HCT116 (cell line): ENCODE measurements at regions not wholly inside any gene's neighbourhood (a gene's known extent, or its start where the extent isn't known, plus 50 kb on each side); places are given as distances from the start of the nearest gene placed in this dataset.

ENCODE experiments used
- ATAC-seq: fragments of 200-7000 bp; cut with Tn5 transposase; 2 replicates; pipeline ENCODE4 v1.9.1; 2020; ENCODE audit warnings: mild to moderate bottlenecking, moderate library complexity
- BruUV-seq: library from RNA; stranded (reverse); fragments of 400-500 nt; replicated peaks from 2 replicates; lab custom pipeline; 2021; lab: Mats Ljungman, UMichigan
- CTCF ChIA-PET: fragments of 300-600 bp; sonication (Branson Sonifier 250); formaldehyde crosslinking; loops from one replicate; lab custom pipeline; 2021; ENCODE audit warnings: antibody characterized with exemption; lab: Charles Lee
- POLR2A ChIA-PET: fragments of 300-600, 350-600 bp; sonication (Branson Sonifier 250); formaldehyde crosslinking; loops from one replicate; lab custom pipeline; 2021; ENCODE audit warnings: antibody characterized with exemption; lab: Charles Lee
- RAD21 ChIA-PET, 2 experiments: fragments of 300-600 bp; sonication (Branson Sonifier 250); formaldehyde crosslinking; loops; one replicate each; lab custom pipeline; 2023; ENCODE audit warnings: low total read pairs in 2 of 2; ENCODE audit not compliant: uncharacterized antibody in 2 of 2, unreplicated experiment in 2 of 2, low non-redundant PET in 1 of 2; lab: Charles Lee
- DNase-seq: peaks from one replicate; pipeline ENCODE4 v3.0.0-alpha.2; 2010; ENCODE audit warnings: low read depth, low spot score
- H2AFZ ChIP-seq: fragments of 200-600 bp; shearing (Covaris generic), sonication (generic); 2 replicates; pipeline ENCODE4 v1.6.1; 2017; ENCODE audit warnings: low read depth, mixed run types, mixed read lengths, antibody characterized with exemption, low read length; ENCODE audit not compliant: poor library complexity, severe bottlenecking
- H3K27ac ChIP-seq: 2 replicates; pipeline ENCODE4 v1.5.1; 2012; ENCODE audit warnings: low read depth, low read length
- H3K27me3 ChIP-seq: fragments of 200-600 bp; sonication (generic); 2 replicates; pipeline ENCODE4 v1.6.1; 2016; ENCODE audit warnings: mixed run types, low read length, mixed read lengths; ENCODE audit not compliant: insufficient read depth
- H3K36me3 ChIP-seq, 2 experiments: fragments of 200-500 bp in 1 of 2; fragments of 200-600 bp in 1 of 2; sonication (Bioruptor generic) in 1 of 2; sonication (generic) in 1 of 2; 2 replicates each; pipeline versions ENCODE4 v1.5.1 to v1.6.1; 2014 to 2016; ENCODE audit warnings: low read length in 2 of 2, inconsistent platforms in 1 of 2, mixed read lengths in 1 of 2, mixed run types in 1 of 2; ENCODE audit not compliant: insufficient read depth in 2 of 2, control insufficient read depth in 1 of 2
- H3K4me1 ChIP-seq, 2 experiments: fragments of 200-600 bp in 1 of 2; sonication (generic) in 1 of 2; 2 replicates each; pipeline versions ENCODE4 v1.5.1 to v1.6.1; 2012 to 2017; ENCODE audit warnings: low read length in 2 of 2, inconsistent platforms in 1 of 2, mild to moderate bottlenecking in 1 of 2, mixed read lengths in 1 of 2, mixed run types in 1 of 2, moderate library complexity in 1 of 2; ENCODE audit not compliant: insufficient read depth in 2 of 2, control insufficient read depth in 1 of 2
- H3K4me2 ChIP-seq: fragments of 200-600 bp; sonication (generic); 2 replicates; pipeline ENCODE4 v1.6.1; 2017; ENCODE audit warnings: mixed run types, low read length, mixed read lengths
- H3K4me3 ChIP-seq, 2 experiments: fragments of 200-600 bp in 1 of 2; sonication (generic) in 1 of 2; replicated peaks in 1 of 2; 2 replicates each; pipeline ENCODE4 v1.5.1; 2011 to 2016; ENCODE audit warnings: low read length in 2 of 2, control low read depth in 1 of 2, low read depth in 1 of 2, mild to moderate bottlenecking in 1 of 2, mixed read lengths in 1 of 2, mixed run types in 1 of 2
- H3K79me2 ChIP-seq: fragments of 200-600 bp; sonication (generic); 2 replicates; pipeline ENCODE4 v1.6.1; 2017; ENCODE audit warnings: mild to moderate bottlenecking, mixed run types, low read length, moderate library complexity, mixed read lengths; ENCODE audit not compliant: insufficient read depth
- H3K9ac ChIP-seq: fragments of 200-600 bp; sonication (generic); 2 replicates; pipeline ENCODE4 v1.6.1; 2016; ENCODE audit warnings: low read length, mixed read lengths
- H3K9me2 ChIP-seq: fragments of 200-600 bp; sonication (generic), shearing (Covaris generic); 2 replicates; pipeline ENCODE4 v1.6.1; 2017; ENCODE audit warnings: mixed run types, mild to moderate bottlenecking, moderate library complexity; ENCODE audit not compliant: insufficient read depth
- H3K9me3 ChIP-seq, 2 experiments: fragments of 200-500 bp in 1 of 2; fragments of 200-600 bp in 1 of 2; sonication (Bioruptor generic) in 1 of 2; sonication (generic) in 1 of 2; 2 replicates each; pipeline ENCODE4 v1.6.1; 2014 to 2017; ENCODE audit warnings: low read length in 2 of 2, mixed read lengths in 2 of 2, inconsistent platforms in 1 of 2, low read depth in 1 of 2, mild to moderate bottlenecking in 1 of 2, mixed run types in 1 of 2, moderate library complexity in 1 of 2; ENCODE audit not compliant: control insufficient read depth in 1 of 2, insufficient read depth in 1 of 2
- H4K20me1 ChIP-seq: fragments of 200-600 bp; sonication (generic), shearing (Covaris generic); 2 replicates; pipeline ENCODE4 v1.6.1; 2017; ENCODE audit warnings: mixed run types, mild to moderate bottlenecking, moderate library complexity; ENCODE audit not compliant: insufficient read depth
- CEBPB ChIP-seq: IDR thresholded peaks from 2 replicates; pipeline ENCODE4 v1.6.1; 2012; ENCODE audit warnings: low read depth
- EGR1 ChIP-seq: IDR thresholded peaks from 2 replicates; pipeline ENCODE4 v1.6.1; 2012; ENCODE audit warnings: low read depth
- ELF1 ChIP-seq: IDR thresholded peaks from 2 replicates; pipeline ENCODE4 v1.6.1; 2012; ENCODE audit warnings: low read depth, borderline replicate concordance
- EZH2 ChIP-seq: fragments of 200-600 bp; sonication (generic); IDR thresholded peaks from 2 replicates; pipeline ENCODE4 v1.6.1; 2017; ENCODE audit warnings: antibody characterized with exemption, mixed run types
- EZH2phosphoT487 ChIP-seq: fragments of 200-600 bp; IDR thresholded peaks from 2 replicates; pipeline ENCODE4 v1.6.1; 2018; ENCODE audit warnings: antibody characterized with exemption, borderline replicate concordance
- FOSL1 ChIP-seq: IDR thresholded peaks from 2 replicates; pipeline ENCODE4 v1.6.1; 2012; ENCODE audit warnings: low read depth
- JUND ChIP-seq: IDR thresholded peaks from 2 replicates; pipeline ENCODE4 v1.6.1; 2012
- SIN3A ChIP-seq: IDR thresholded peaks from 2 replicates; pipeline ENCODE4 v1.6.1; 2012; ENCODE audit warnings: low read depth
- SP1 ChIP-seq: IDR thresholded peaks from 2 replicates; pipeline ENCODE4 v1.6.1; 2012; ENCODE audit warnings: low read depth
- SRF ChIP-seq: IDR thresholded peaks from 2 replicates; pipeline ENCODE4 v1.6.1; 2012; ENCODE audit warnings: low read depth
- TCF7L2 ChIP-seq: IDR thresholded peaks from 2 replicates; pipeline ENCODE4 v1.7.0; 2011; ENCODE audit warnings: borderline replicate concordance, inconsistent platforms; ENCODE audit not compliant: insufficient read depth, insufficient read length; ENCODE audit errors: extremely low read depth
- YY1 ChIP-seq: IDR thresholded peaks from 2 replicates; pipeline ENCODE4 v1.6.1; 2011; ENCODE audit warnings: low read length, low read depth, moderate library complexity, mild to moderate bottlenecking; ENCODE audit not compliant: insufficient replicate concordance; ENCODE audit errors: extremely low read depth
- ZFX ChIP-seq: fragments of 450-650 bp; IDR thresholded peaks from 2 replicates; pipeline ENCODE4 v1.6.1; 2017
- ZNF274 ChIP-seq: fragments of 200-500 bp; sonication (Bioruptor generic); IDR thresholded peaks from 2 replicates; pipeline ENCODE4 v1.6.1; 2014; ENCODE audit warnings: mild to moderate bottlenecking, low read depth, low read length, inconsistent platforms
- intact Hi-C: fragments of 100-400 bp; cut with micrococcal nuclease; formaldehyde crosslinking; loops from 2 replicates; pipeline ENCODE4 v1.10.0; 2022
- TF ChIP-seq, protein P1 (sequence below), 3 experiments: fragments of 200-600 bp in 1 of 3; sonication (generic) in 1 of 3; IDR thresholded peaks in 2 of 3; conservative IDR thresholded peaks in 1 of 3; 2 replicates each; pipeline ENCODE4 v1.5.1; 2012 to 2017; ENCODE audit warnings: low read depth in 2 of 3, low read length in 2 of 3, antibody characterized with exemption in 1 of 3, borderline replicate concordance in 1 of 3, control low read depth in 1 of 3, mild to moderate bottlenecking in 1 of 3, mixed read lengths in 1 of 3, mixed run types in 1 of 3, moderate library complexity in 1 of 3; ENCODE audit not compliant: insufficient read depth in 1 of 3
- TF ChIP-seq, protein P2 (sequence below): IDR thresholded peaks from 2 replicates; pipeline ENCODE4 v1.6.1; 2012; ENCODE audit warnings: low read depth
- TF ChIP-seq, protein P3 (sequence below): IDR thresholded peaks from 2 replicates; pipeline ENCODE4 v1.6.1; 2012

DNA sequence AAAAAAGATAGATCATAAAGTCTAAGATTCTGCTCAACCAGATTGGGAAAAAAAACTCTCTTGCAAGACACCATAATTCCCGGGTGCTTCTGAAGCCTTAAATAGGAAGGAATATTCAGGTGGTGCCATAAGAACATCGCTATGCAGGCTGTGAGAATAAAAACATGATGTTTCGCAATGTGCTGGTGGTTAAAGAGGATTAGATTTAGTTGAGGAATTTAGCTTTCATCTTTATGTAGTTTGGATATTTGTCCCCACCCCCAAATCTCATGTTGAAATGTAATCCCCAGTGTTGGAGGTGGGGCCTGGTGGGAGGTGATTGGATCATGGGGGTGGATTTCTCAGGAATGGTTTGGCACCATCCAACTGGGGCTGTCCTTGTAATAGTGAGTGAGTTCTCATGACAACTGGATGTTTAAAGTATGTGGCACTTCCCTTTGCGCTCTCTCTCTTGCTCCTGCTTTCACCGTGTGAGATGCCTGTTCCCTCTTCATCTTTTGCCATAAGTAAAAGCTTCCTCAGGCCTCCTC, 132.2 kb downstream of the AKAIN1 start:
- intact Hi-C loops = no loop called here
- Histone ChIP-seq H3K9me2 (no peaks in the 10 kb centered on the region), H3K9ac (no peak overlapping the region), H3K4me1 (no peaks in the 10 kb centered on the region), H3K36me3 (no peaks in the 10 kb centered on the region), H3K27me3 (no peaks in the 10 kb centered on the region), H3K4me3 (no peak overlapping the region), H2AFZ (no peak overlapping the region), H3K9me3 (peaks cover 0 to 21% of the 10 kb centered on the region in 2 experiments; a peak in 2 of 4 replicates), H3K4me2 (no peak overlapping the region), H3K27ac (no peak overlapping the region), H4K20me1 (no peaks in the 10 kb centered on the region), H3K79me2 (no peaks in the 10 kb centered on the region)
- ChIA-PET CTCF (no interaction called here), RAD21 (no interaction called here), POLR2A (no interaction called here)
- no TSS peak for BruUV-seq
- TF ChIP-seq SIN3A (no peak), TCF7L2 (no peak), FOSL1 (no peak), CEBPB (no peak), SRF (no peak), ZNF274 (no peak), JUND (no peak), EZH2 (no peak), YY1 (no peak), SP1 (no peak), ELF1 (no peak), ZFX (no peak), EGR1 (no peak), EZH2phosphoT487 (no peak)
- TF ChIP-seq, protein P1, sequence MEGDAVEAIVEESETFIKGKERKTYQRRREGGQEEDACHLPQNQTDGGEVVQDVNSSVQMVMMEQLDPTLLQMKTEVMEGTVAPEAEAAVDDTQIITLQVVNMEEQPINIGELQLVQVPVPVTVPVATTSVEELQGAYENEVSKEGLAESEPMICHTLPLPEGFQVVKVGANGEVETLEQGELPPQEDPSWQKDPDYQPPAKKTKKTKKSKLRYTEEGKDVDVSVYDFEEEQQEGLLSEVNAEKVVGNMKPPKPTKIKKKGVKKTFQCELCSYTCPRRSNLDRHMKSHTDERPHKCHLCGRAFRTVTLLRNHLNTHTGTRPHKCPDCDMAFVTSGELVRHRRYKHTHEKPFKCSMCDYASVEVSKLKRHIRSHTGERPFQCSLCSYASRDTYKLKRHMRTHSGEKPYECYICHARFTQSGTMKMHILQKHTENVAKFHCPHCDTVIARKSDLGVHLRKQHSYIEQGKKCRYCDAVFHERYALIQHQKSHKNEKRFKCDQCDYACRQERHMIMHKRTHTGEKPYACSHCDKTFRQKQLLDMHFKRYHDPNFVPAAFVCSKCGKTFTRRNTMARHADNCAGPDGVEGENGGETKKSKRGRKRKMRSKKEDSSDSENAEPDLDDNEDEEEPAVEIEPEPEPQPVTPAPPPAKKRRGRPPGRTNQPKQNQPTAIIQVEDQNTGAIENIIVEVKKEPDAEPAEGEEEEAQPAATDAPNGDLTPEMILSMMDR (IDR thresholded peaks at IDR 0.05 in 2 of 3, conservative IDR thresholded peaks at IDR 0.05 in 1 of 3; ENCODE audit: borderline replicate concordance in 1 of 3, insufficient read depth in 1 of 3, low read depth in 2 of 3, low read length in 2 of 3) = no peak
- TF ChIP-seq, protein P2, sequence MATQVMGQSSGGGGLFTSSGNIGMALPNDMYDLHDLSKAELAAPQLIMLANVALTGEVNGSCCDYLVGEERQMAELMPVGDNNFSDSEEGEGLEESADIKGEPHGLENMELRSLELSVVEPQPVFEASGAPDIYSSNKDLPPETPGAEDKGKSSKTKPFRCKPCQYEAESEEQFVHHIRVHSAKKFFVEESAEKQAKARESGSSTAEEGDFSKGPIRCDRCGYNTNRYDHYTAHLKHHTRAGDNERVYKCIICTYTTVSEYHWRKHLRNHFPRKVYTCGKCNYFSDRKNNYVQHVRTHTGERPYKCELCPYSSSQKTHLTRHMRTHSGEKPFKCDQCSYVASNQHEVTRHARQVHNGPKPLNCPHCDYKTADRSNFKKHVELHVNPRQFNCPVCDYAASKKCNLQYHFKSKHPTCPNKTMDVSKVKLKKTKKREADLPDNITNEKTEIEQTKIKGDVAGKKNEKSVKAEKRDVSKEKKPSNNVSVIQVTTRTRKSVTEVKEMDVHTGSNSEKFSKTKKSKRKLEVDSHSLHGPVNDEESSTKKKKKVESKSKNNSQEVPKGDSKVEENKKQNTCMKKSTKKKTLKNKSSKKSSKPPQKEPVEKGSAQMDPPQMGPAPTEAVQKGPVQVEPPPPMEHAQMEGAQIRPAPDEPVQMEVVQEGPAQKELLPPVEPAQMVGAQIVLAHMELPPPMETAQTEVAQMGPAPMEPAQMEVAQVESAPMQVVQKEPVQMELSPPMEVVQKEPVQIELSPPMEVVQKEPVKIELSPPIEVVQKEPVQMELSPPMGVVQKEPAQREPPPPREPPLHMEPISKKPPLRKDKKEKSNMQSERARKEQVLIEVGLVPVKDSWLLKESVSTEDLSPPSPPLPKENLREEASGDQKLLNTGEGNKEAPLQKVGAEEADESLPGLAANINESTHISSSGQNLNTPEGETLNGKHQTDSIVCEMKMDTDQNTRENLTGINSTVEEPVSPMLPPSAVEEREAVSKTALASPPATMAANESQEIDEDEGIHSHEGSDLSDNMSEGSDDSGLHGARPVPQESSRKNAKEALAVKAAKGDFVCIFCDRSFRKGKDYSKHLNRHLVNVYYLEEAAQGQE = no peak
- TF ChIP-seq, protein P3, sequence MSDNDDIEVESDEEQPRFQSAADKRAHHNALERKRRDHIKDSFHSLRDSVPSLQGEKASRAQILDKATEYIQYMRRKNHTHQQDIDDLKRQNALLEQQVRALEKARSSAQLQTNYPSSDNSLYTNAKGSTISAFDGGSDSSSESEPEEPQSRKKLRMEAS = no peak
- DNase-seq (no peak), ATAC-seq (no peak)
